ENCODE measurements at regions not wholly inside any gene's neighbourhood (a gene's known extent, or its start where the extent isn't known, plus 50 kb on each side); places are given as distances from the start of the nearest gene placed in this dataset.
"Not testable (repeated sequence)": the region's sequence is repeated elsewhere in the genome, so short reads cannot be mapped to it uniquely, and the experiment has no call there.

DNA sequence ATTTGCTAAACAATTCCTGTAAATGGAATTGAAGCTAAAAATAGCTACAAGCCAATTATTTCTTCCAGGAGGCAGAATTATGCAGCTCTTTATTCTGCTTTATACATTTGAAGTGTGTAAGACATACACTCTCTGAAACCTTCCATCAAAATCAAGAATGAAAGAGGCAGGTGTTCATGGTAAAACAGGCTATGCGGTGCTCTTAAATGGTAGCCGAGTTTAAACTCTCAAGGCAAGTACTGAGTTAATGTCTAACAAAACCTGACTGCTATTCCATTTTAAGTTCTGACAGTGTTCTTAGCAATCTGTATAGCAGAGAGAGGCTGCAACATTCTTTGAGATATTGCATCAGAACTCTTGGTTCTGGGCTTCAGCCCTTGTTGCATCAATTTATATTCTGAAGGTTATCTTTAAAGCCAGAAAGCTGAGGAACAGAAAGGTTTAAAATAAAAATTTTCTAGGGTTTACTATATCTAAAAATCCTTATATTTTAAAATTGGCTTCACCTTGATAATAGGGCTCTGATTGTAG lies 248.3 kb upstream of the CCNG1 start:
- DNase-seq, result no peak

- no peak for DNase-seq
Observed at GRCh38 chr5:163190283-163190682, 247.1 kb upstream of the CCNG1 start.

GRCh38 chr5:163190784-163191183 lies 246.6 kb upstream of the CCNG1 start:
- no peak for DNase-seq

GRCh38 chr5:163193886-163194285 lies 243.5 kb upstream of the CCNG1 start:
- no peak for DNase-seq

- DNase-seq, result no peak
Observed at GRCh38 chr5:163205645-163206044, 231.8 kb upstream of the CCNG1 start.

- DNase-seq, result no peak
Observed at GRCh38 chr5:163221581-163221980, 215.8 kb upstream of the CCNG1 start.

- DNase-seq, result no peak
Observed at GRCh38 chr5:163222982-163223381, 214.4 kb upstream of the CCNG1 start.

GRCh38 chr5:163244445-163244987 lies 192.9 kb upstream of the CCNG1 start:
- DNase-seq, result no peak

- no peak for DNase-seq
Observed at GRCh38 chr5:163245584-163245983, 191.8 kb upstream of the CCNG1 start.

GRCh38 chr5:163248333-163248732 lies 189.1 kb upstream of the CCNG1 start:
- DNase-seq, result no peak

GRCh38 chr5:163248871-163249270 lies 188.5 kb upstream of the CCNG1 start:
- no peak for DNase-seq

GRCh38 chr5:163252950-163253349 lies 184.4 kb upstream of the CCNG1 start:
- no peak for DNase-seq

- no peak for DNase-seq
Observed at GRCh38 chr5:163259495-163259894, 177.9 kb upstream of the CCNG1 start.

DNA sequence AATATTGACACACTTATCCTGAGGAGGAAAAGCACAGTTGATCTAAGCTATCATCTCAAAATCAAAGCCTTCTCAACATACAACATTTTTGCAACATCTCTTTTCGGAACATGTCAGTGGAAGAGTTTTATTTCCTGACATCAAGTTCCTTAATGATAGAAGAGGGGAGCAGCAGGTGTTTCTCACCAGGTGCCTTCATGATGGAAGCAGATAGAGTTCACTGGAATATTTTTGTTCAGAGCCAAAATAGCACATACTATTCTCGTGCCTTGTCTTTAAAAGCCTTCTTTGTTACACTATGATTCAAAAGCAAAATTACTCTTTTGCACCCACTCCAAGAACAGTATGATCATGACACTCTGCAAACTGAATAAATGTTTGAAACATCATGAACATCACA lies 176.9 kb upstream of the CCNG1 start:
- no peak for DNase-seq

DNA sequence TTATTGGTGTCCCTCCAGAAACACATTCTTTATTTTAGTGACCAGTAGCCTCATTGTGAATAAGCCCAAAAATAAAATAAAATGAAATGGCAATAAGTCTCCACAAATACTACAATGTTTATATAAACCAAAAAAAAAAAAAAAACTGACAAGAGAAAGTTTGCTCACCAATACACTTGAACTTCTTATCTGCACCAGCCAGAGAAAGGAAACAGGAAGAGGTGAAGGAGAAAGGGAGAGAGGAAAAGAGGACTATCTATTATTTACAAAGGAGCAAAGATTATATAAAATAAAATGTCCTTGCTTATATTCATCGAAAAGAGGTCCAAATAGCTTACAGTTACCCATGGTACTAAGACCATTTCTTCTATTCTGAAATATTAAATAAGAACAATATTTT lies 176.4 kb upstream of the CCNG1 start:
- DNase-seq, result no peak

DNA sequence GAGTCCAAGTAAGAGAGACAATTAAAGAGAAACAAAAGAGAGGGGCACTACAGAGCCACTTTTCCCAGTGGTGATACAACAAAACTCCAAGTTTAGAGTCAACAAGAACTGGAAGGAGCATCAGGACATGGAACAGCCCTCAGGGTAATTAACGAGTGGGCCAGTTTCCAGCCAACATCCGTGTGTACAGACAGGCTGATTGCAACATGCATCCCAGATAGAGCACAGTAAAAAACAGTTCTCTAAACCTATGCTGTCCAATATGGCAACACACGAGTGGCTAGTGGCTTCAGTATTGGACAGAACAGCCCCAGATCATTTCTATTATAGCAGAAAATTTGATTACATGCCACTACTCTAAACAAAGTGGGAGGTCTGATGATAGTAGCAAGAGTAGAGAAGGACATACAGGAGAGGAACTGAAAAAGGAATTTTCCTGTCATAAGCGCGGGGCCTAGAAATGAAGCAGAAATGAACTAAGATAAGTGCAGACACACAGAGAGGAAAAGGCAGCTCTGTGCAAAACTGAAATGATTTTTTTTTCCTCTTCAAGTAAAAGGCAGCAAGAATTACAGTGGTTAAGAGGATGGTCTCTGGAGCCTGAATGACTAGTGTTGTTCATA lies 175.6 kb upstream of the CCNG1 start:
- no peak for DNase-seq

DNA sequence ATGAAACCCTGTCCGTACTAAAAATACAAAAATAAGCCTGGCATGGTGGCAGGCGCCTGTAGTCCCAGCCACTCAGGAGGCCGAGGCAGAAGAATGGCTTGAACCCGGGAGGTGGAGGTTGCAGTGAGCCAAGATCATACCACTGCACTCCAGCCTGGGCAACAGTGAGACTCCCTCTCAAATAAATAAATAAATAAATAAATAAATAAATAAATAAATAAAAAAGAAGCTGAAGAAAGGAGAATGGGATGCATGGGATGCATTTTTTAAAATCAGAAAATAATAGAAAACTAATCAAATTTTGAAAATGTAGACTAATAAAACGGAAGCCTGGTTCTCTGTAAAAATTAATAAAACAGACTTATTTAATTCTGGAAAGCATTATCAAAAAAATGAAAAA lies 171.1 kb upstream of the CCNG1 start:
- DNase-seq, result not testable (repeated sequence)

- no peak for DNase-seq
Observed at GRCh38 chr5:163269624-163270023, 167.8 kb upstream of the CCNG1 start.

- no peak for DNase-seq
Observed at GRCh38 chr5:163276466-163276865, 160.9 kb upstream of the CCNG1 start.

GRCh38 chr5:163280897-163281296 lies 156.5 kb upstream of the CCNG1 start:
- not testable (repeated sequence) for DNase-seq

GRCh38 chr5:163281512-163281911 lies 155.9 kb upstream of the CCNG1 start:
- no peak for DNase-seq

DNA sequence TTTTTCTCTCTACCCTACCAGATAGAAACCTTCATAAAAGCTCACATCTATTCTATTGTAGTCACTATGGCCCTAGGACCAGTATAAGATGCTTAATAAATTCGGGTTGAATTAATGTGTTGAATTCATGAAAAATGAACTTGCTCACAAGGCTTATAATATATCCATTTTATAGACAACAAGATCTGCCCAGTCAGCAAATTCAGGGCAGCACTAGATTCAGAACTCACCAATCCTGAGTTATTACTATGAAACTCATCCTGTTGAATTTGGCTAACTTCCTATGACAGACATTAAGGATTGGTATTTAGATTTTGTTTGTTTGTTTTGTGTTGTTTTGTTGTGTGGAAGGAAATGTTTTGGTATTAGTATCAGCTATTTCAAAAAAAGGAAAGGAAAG lies 143.6 kb upstream of the CCNG1 start:
- no peak for DNase-seq

- no peak for DNase-seq
Observed at GRCh38 chr5:163303718-163304117, 133.7 kb upstream of the CCNG1 start.

DNA sequence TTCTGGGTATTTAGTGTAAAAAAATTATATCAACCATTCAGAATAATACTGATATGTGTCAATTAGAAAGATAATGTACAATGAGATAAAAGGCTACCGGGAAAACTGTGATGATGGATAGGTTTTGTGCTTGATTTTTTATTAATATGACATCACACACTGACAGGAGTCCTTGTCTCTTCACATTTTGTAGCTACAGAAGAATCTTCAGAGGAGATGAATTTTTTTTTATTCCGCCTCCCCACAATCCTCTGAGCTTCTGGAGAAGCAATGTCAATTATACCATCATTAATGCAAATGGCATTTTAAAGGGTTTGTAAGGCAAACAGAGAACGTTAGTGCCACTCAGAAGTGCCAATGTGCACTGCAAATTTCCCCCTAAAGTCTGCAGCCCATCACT lies 131.7 kb upstream of the CCNG1 start:
- DNase-seq, result no peak

DNA sequence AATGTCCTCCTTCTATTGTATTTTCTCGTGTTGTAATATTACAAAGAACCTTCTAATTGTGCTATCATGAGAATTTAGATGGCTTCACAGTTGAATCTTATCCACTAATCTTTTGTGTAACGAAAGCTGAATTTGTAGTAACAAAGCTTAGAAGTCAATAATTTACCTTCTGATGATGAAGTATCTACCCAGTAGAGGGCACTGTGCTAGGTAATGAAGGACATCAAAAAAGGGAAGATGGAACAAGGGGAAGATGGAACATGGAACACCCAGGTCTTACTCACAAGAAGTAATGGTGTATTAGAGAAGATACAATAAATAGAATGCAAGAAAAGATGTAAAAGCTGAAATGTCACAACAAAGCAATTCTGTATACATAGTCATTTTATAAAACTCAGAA lies 131.0 kb upstream of the CCNG1 start:
- DNase-seq, result no peak
